Lung (tissue), 11 donors: ENCODE measurements at regions not wholly inside any gene's neighbourhood (a gene's known extent, or its start where the extent isn't known, plus 50 kb on each side); places are given as distances from the start of the nearest gene placed in this dataset.

Experiments used
- ATAC-seq: fragments of 200-7000 bp; cut with Tn5 transposase; one replicate; pipeline ENCODE4 v1.9.1; 2020; ENCODE audit warnings: moderate number of reproducible peaks; ENCODE audit not compliant: insufficient read depth, low FRiP score
- DNase-seq, 3 donors: peaks; one replicate each; pipeline ENCODE4 v3.0.0-alpha.2; 2013 to 2017
- H3K27ac ChIP-seq, 2 donors: one replicate each; pipeline ENCODE4 v1.5.1; 2013; ENCODE audit warnings: mild to moderate bottlenecking in 2 of 2, moderate library complexity in 2 of 2, control low read depth in 1 of 2, inconsistent platforms in 1 of 2, low read depth in 1 of 2, low read length in 1 of 2
- H3K27me3 ChIP-seq, 3 donors: one replicate each; pipeline ENCODE4 v1.5.1; 2013; ENCODE audit warnings: low read length in 2 of 3; ENCODE audit not compliant: control insufficient read depth in 3 of 3, insufficient read depth in 3 of 3
- H3K36me3 ChIP-seq, 4 donors: one replicate each; pipeline ENCODE4 v1.5.1; 2013; ENCODE audit warnings: low read length in 4 of 4, mild to moderate bottlenecking in 1 of 4, moderate library complexity in 1 of 4; ENCODE audit not compliant: control insufficient read depth in 4 of 4, insufficient read depth in 4 of 4
- H3K4me1 ChIP-seq, 5 donors: one replicate each; pipeline ENCODE4 v1.5.1; 2013; ENCODE audit warnings: low read length in 5 of 5, mild to moderate bottlenecking in 2 of 5, moderate library complexity in 1 of 5; ENCODE audit not compliant: control insufficient read depth in 5 of 5, insufficient read depth in 5 of 5
- H3K4me3 ChIP-seq: one replicate; pipeline ENCODE4 v1.5.1; 2013; ENCODE audit warnings: mild to moderate bottlenecking, control low read depth, moderate library complexity
- H3K9ac ChIP-seq, 2 donors: one replicate each; pipeline ENCODE4 v1.5.1; 2013; ENCODE audit warnings: low read length in 2 of 2, control low read depth in 1 of 2; ENCODE audit not compliant: insufficient read depth in 1 of 2
- H3K9me3 ChIP-seq, 4 donors: one replicate each; pipeline ENCODE4 v1.5.1; 2013; ENCODE audit warnings: low read length in 3 of 4, mild to moderate bottlenecking in 1 of 4, moderate library complexity in 1 of 4; ENCODE audit not compliant: control insufficient read depth in 4 of 4, insufficient read depth in 3 of 4
- CTCF ChIP-seq: IDR thresholded peaks from 2 replicates; pipeline ENCODE4 v1.5.1; 2012; ENCODE audit warnings: mild to moderate bottlenecking; ENCODE audit errors: control extremely low read depth, extremely low read depth
- WGBS, 2 donors: extraction: QIAGEN DNeasy Blood & Tissue Kit; methylation state at CpG; one replicate each; pipeline ENCODE4 v1.1.7; 2013; 5-methylcytosine and 5-hydroxymethylcytosine counted together
- donor health status: control.
- donor health status: control.
- donor health status: Bipolar disorder and iron deficiency.
- donor health status: healthy.
- donor health status: DM: yes; HTN: yes; CAD: no.

GRCh38 chr13:68551701-68552522 lies 1321.8 kb upstream of the PCDH9 start:
- Histone ChIP-seq H3K9ac (no peak overlapping the region), H3K27ac (no peak overlapping the region), H3K4me1 (peaks cover 0 to 3% (median 0%) of the 10 kb centered on the region in 5 donors), H3K4me3 (no peak overlapping the region), H3K9me3 (peaks cover 0 to 1% (median 0%) of the 10 kb centered on the region in 4 donors), H3K36me3 (no peaks in the 10 kb centered on the region), H3K27me3 (no peaks in the 10 kb centered on the region)
- 80 to 84% methylated on average over 5 of the region's 5 CpGs for WGBS, 2 donors
- ATAC-seq (no peak), DNase-seq (no peak)
- no peak for TF ChIP-seq CTCF

GRCh38 chr13:68550330-68550729 lies 1320.2 kb upstream of the PCDH9 start:
- no peak for TF ChIP-seq CTCF
- Histone ChIP-seq H3K4me3 (no peak overlapping the region), H3K27ac (no peak overlapping the region), H3K36me3 (no peaks in the 10 kb centered on the region), H3K9me3 (peaks cover 0 to 1% (median 0%) of the 10 kb centered on the region in 4 donors), H3K4me1 (peaks cover 0 to 3% (median 0%) of the 10 kb centered on the region in 5 donors), H3K9ac (no peak overlapping the region), H3K27me3 (no peaks in the 10 kb centered on the region)
- ATAC-seq (no peak), DNase-seq (no peak)
- WGBS, 2 donors: 64 to 67% methylated on average over 1 of the region's 1 CpG

- WGBS, 2 donors: 70 to 85% methylated on average over 2 of the region's 2 CpGs
- Histone ChIP-seq H3K27ac (no peak overlapping the region), H3K36me3 (no peaks in the 10 kb centered on the region), H3K4me3 (no peak overlapping the region), H3K4me1 (no peaks in the 10 kb centered on the region), H3K9me3 (no peaks in the 10 kb centered on the region), H3K9ac (no peak overlapping the region), H3K27me3 (no peaks in the 10 kb centered on the region)
- DNase-seq: no peak
- no peak for TF ChIP-seq CTCF
- ATAC-seq: no peak
Observed at GRCh38 chr13:68540244-68540643, 1310.1 kb upstream of the PCDH9 start.
